ENCODE measurements at regions not wholly inside any gene's neighbourhood (a gene's known extent, or its start where the extent isn't known, plus 50 kb on each side); places are given as distances from the start of the nearest gene placed in this dataset.

GRCh38 chr4:170775851-170776250 lies 686.1 kb upstream of the AADAT start:
- Histone ChIP-seq H3K4me2 (ENCODE audit: insufficient read depth, low read length) (no peak overlapping the region), H4K20me1 (replicated peaks; ENCODE audit: control insufficient read depth, extremely low read depth, insufficient read depth, low read length) (no peaks in the 10 kb centered on the region), H3K4me1 (ENCODE audit: control insufficient read depth, extremely low read depth, insufficient read depth, low read length) (no peaks in the 10 kb centered on the region), H3K4me3 (replicated peaks in 1 of 3; ENCODE audit: insufficient read depth in 1 of 3, low read depth in 1 of 3, low read length in 3 of 3) (no peak overlapping the region), H3K79me2 (ENCODE audit: control insufficient read depth, insufficient read depth, low read length) (no peaks in the 10 kb centered on the region), H2AFZ (ENCODE audit: low read depth, low read length) (no peak overlapping the region), H3K9me3 (replicated peaks; ENCODE audit: control insufficient read depth, insufficient read depth, low read length) (peaks cover 3% of the 10 kb centered on the region), H3K9me1 (replicated peaks; ENCODE audit: control insufficient read depth, extremely low read depth, insufficient read depth, low read length) (no peaks in the 10 kb centered on the region), H3K27ac (ENCODE audit: insufficient read depth, low read depth, low read length) (no peak overlapping the region), H3K9ac (replicated peaks; ENCODE audit: extremely low read depth, insufficient read depth, low read length) (no peak overlapping the region), H3K36me3 (ENCODE audit: control insufficient read depth in 2 of 2, extremely low read depth in 1 of 2, insufficient read depth in 2 of 2, low read length in 2 of 2) (no peaks in the 10 kb centered on the region), H3K27me3 (ENCODE audit: control insufficient read depth in 2 of 2, insufficient read depth in 2 of 2, low read length in 2 of 2) (no peaks in the 10 kb centered on the region)
- FAIRE-seq (no peak), DNase-seq (ENCODE audit: low read depth, low spot score) (no peak)
- no peak for TF ChIP-seq GATA2 (IDR thresholded peaks at IDR 0.05; ENCODE audit: insufficient read depth, insufficient read length, low read depth, low read length)
- no peak for TF ChIP-seq FOS (IDR thresholded peaks at IDR 0.05; ENCODE audit: borderline replicate concordance, insufficient read depth, low read length)
- no peak for TF ChIP-seq POLR2A (IDR thresholded peaks at IDR 0.05; ENCODE audit: low read depth, low read length)
- TF ChIP-seq JUN (IDR thresholded peaks at IDR 0.05; ENCODE audit: borderline replicate concordance, insufficient read depth, insufficient read length, low read depth), result no peak
- TF ChIP-seq MAX (IDR thresholded peaks at IDR 0.05; ENCODE audit: insufficient read depth, insufficient read length), result no peak
- no peak for TF ChIP-seq CTCF (IDR thresholded peaks at IDR 0.05; ENCODE audit: extremely low read depth in 1 of 2, insufficient read depth in 1 of 2, low read depth in 1 of 2, low read length in 2 of 2)
- TF ChIP-seq EZH2 (IDR thresholded peaks at IDR 0.05; ENCODE audit: borderline replicate concordance, low read depth, low read length, severe bottlenecking), result no peak
- no peak for TF ChIP-seq POLR2AphosphoS5 (IDR thresholded peaks at IDR 0.05; ENCODE audit: insufficient read depth, low read depth, low read length)
- no peak for TF ChIP-seq MYC (IDR thresholded peaks at IDR 0.05; ENCODE audit: low read depth, low read length)
- POLR2A ChIA-PET, result no interaction called here
- intact Hi-C loops (cut with micrococcal nuclease) (no loop called here), dilution Hi-C loops (cut with MboI; ENCODE audit: extremely low pct_ligation_motif_present, low sequenced_read_pairs) (no loop called here)
- CTCF ChIA-PET, result interaction anchor here (1.1 kb wide), 1 partner anchor 375 kb away, joined by 3 read pairs; no protein-coding TSS in a partner anchor
- no TSS peak for BruUV-seq (replicated peaks)
